ENCODE measurements at regions not wholly inside any gene's neighbourhood (a gene's known extent, or its start where the extent isn't known, plus 50 kb on each side); places are given as distances from the start of the nearest gene placed in this dataset.
"Not testable (repeated sequence)": the region's sequence is repeated elsewhere in the genome, so short reads cannot be mapped to it uniquely, and the experiment has no call there.

GRCh38 chr13:82480415-82480814 lies 1401.9 kb downstream of the SLITRK1 start:
- no peak for DNase-seq

GRCh38 chr13:82477436-82477835 lies 1404.8 kb downstream of the SLITRK1 start:
- DNase-seq = no peak

- DNase-seq = no peak
Measured at GRCh38 chr13:82467626-82468025, 1414.6 kb downstream of the SLITRK1 start.

- DNase-seq = not testable (repeated sequence)
Measured at GRCh38 chr13:82459575-82459974, 1422.7 kb downstream of the SLITRK1 start.

GRCh38 chr13:82458169-82458568 lies 1424.1 kb downstream of the SLITRK1 start:
- DNase-seq = no peak

- not testable (repeated sequence) for DNase-seq
Measured at GRCh38 chr13:82457548-82457947, 1424.7 kb downstream of the SLITRK1 start.

- no peak for DNase-seq
Measured at GRCh38 chr13:82447416-82448077, 1434.7 kb downstream of the SLITRK1 start.

- no peak for DNase-seq
Measured at GRCh38 chr13:82439159-82439904, 1442.9 kb downstream of the SLITRK1 start.

GRCh38 chr13:82438320-82438719 lies 1444.0 kb downstream of the SLITRK1 start:
- DNase-seq = no peak

GRCh38 chr13:82436099-82436585 lies 1446.1 kb downstream of the SLITRK1 start:
- DNase-seq = no peak

GRCh38 chr13:82432949-82433348 lies 1449.3 kb downstream of the SLITRK1 start:
- DNase-seq = no peak

GRCh38 chr13:82412749-82413148 lies 1469.5 kb downstream of the SLITRK1 start:
- no peak for DNase-seq

GRCh38 chr13:82407321-82407720 lies 1475.0 kb downstream of the SLITRK1 start:
- DNase-seq = no peak

- DNase-seq = no peak
Measured at GRCh38 chr13:82374719-82375118, 1507.6 kb downstream of the SLITRK1 start.

GRCh38 chr13:82370316-82370715 lies 1512.0 kb downstream of the SLITRK1 start:
- no peak for DNase-seq

- DNase-seq = no peak
Measured at GRCh38 chr13:82364525-82364924, 1517.7 kb downstream of the SLITRK1 start.

- no peak for DNase-seq
Measured at GRCh38 chr13:82358284-82358683, 1524.0 kb downstream of the SLITRK1 start.

GRCh38 chr13:82356667-82357410 lies 1525.4 kb downstream of the SLITRK1 start:
- DNase-seq = peak; percentile 2

GRCh38 chr13:82344867-82345266 lies 1537.4 kb downstream of the SLITRK1 start:
- no peak for DNase-seq

- no peak for DNase-seq
Measured at GRCh38 chr13:82341116-82341515, 1541.2 kb downstream of the SLITRK1 start.

GRCh38 chr13:82330499-82330898 lies 1551.8 kb downstream of the SLITRK1 start:
- no peak for DNase-seq

GRCh38 chr13:82323101-82323500 lies 1559.2 kb downstream of the SLITRK1 start:
- no peak for DNase-seq

GRCh38 chr13:82305588-82305987 lies 1576.7 kb downstream of the SLITRK1 start:
- no peak for DNase-seq

- peak; percentile 12 for DNase-seq
Measured at GRCh38 chr13:82298106-82298505, 1584.2 kb downstream of the SLITRK1 start.

All from retina (tissue), 1 donor.